Neural cell (in vitro differentiated cells): ENCODE measurements at regions not wholly inside any gene's neighbourhood (a gene's known extent, or its start where the extent isn't known, plus 50 kb on each side); places are given as distances from the start of the nearest gene placed in this dataset.

Experiments used
- H2AFZ ChIP-seq: fragments of 200-600, 300-800 bp; sonication (generic), shearing (Covaris generic); 2 replicates; pipeline ENCODE4 v1.6.0; 2014; ENCODE audit warnings: low read depth, mild to moderate bottlenecking, antibody characterized with exemption, low read length, moderate library complexity
- H3F3A ChIP-seq: fragments of 200-600 bp; shearing (Covaris generic); 2 replicates; pipeline ENCODE4 v1.6.1; 2016; ENCODE audit warnings: mild to moderate bottlenecking, moderate library complexity, mixed read lengths, antibody characterized with exemption, low read length; ENCODE audit not compliant: insufficient read depth, poor library complexity, severe bottlenecking
- H3K27ac ChIP-seq: fragments of 200-600, 300-800 bp; sonication (generic), shearing (Covaris generic); 2 replicates; pipeline ENCODE4 v1.5.1; 2014; ENCODE audit warnings: mild to moderate bottlenecking, low read length, moderate library complexity
- H3K27me3 ChIP-seq: fragments of 300-800, 200-600 bp; sonication (generic), shearing (Covaris generic); 2 replicates; pipeline ENCODE4 v1.6.0; 2014; ENCODE audit warnings: mild to moderate bottlenecking, low read depth, low read length, moderate library complexity; ENCODE audit not compliant: insufficient read depth
- H3K36me3 ChIP-seq: fragments of 300-800, 200-600 bp; sonication (generic), shearing (Covaris generic); 2 replicates; pipeline ENCODE4 v1.5.1; 2014; ENCODE audit warnings: mild to moderate bottlenecking, antibody characterized with exemption, low read length, moderate library complexity; ENCODE audit not compliant: insufficient read depth
- H3K4me2 ChIP-seq: fragments of 300-800, 200-600 bp; sonication (generic), shearing (Covaris generic); 2 replicates; pipeline ENCODE4 v1.6.0; 2014; ENCODE audit warnings: mild to moderate bottlenecking, low read length
- H3K4me3 ChIP-seq: fragments of 300-800, 200-600 bp; sonication (generic), shearing (Covaris generic); 2 replicates; pipeline ENCODE4 v1.5.1; 2014; ENCODE audit warnings: mild to moderate bottlenecking, low read length, moderate library complexity
- H3K79me2 ChIP-seq: fragments of 200-600 bp; shearing (Covaris generic); replicated peaks from 2 replicates; pipeline ENCODE4 v1.6.0; 2014; ENCODE audit warnings: mild to moderate bottlenecking, low read length, moderate library complexity; ENCODE audit not compliant: insufficient read depth
- H3K9ac ChIP-seq: fragments of 300-800, 200-600 bp; sonication (generic), shearing (Covaris generic); 2 replicates; pipeline ENCODE4 v1.6.1; 2016; ENCODE audit warnings: mild to moderate bottlenecking, low read length, mixed read lengths
- H3K9me2 ChIP-seq: fragments of 200-600 bp; shearing (Covaris generic); 2 replicates; pipeline ENCODE4 v1.6.1; 2016; ENCODE audit warnings: mild to moderate bottlenecking, low read length, mixed read lengths; ENCODE audit not compliant: insufficient read depth
- H3K9me3 ChIP-seq: fragments of 200-600, 300-800 bp; sonication (generic), shearing (Covaris generic); 2 replicates; pipeline ENCODE4 v1.6.1; 2016; ENCODE audit warnings: mild to moderate bottlenecking, mixed run types, low read length, moderate library complexity, mixed read lengths
- H4K20me1 ChIP-seq: fragments of 200-600 bp; shearing (Covaris generic); 2 replicates; pipeline ENCODE4 v1.6.1; 2016; ENCODE audit warnings: mild to moderate bottlenecking, mixed run types; ENCODE audit not compliant: insufficient read depth
- CTCF ChIP-seq: fragments of 450-650 bp; IDR thresholded peaks from 2 replicates; pipeline ENCODE4 v1.5.1; 2014; ENCODE audit warnings: antibody characterized with exemption, mild to moderate bottlenecking, moderate library complexity; ENCODE audit not compliant: poor library complexity, severe bottlenecking
- EP300 ChIP-seq: fragments of 450-650 bp; conservative IDR thresholded peaks from 2 replicates; pipeline ENCODE4 v1.6.1; 2014; ENCODE audit warnings: antibody characterized with exemption, mild to moderate bottlenecking, moderate library complexity; ENCODE audit not compliant: poor library complexity, severe bottlenecking
- EZH2 ChIP-seq: fragments of 200-600, 300-800 bp; shearing (Covaris generic), sonication (generic); IDR thresholded peaks from 2 replicates; pipeline ENCODE4 v1.6.1; 2014; ENCODE audit warnings: antibody characterized with exemption, low read length, borderline replicate concordance, mild to moderate bottlenecking; ENCODE audit not compliant: insufficient read depth, poor library complexity, severe bottlenecking
- MXI1 ChIP-seq: fragments of 450-650 bp; conservative IDR thresholded peaks from 2 replicates; pipeline ENCODE4 v1.6.1; 2014; ENCODE audit warnings: antibody characterized with exemption, mild to moderate bottlenecking; ENCODE audit not compliant: poor library complexity, severe bottlenecking
- POLR2AphosphoS5 ChIP-seq: IDR thresholded peaks from 2 replicates; pipeline ENCODE4 v1.6.1; 2012
- RAD21 ChIP-seq: fragments of 450-650 bp; conservative IDR thresholded peaks from 2 replicates; pipeline ENCODE4 v1.6.1; 2014; ENCODE audit warnings: antibody characterized with exemption, mild to moderate bottlenecking, moderate library complexity
- REST ChIP-seq: IDR thresholded peaks from 2 replicates; pipeline ENCODE4 v1.6.1; 2012; ENCODE audit warnings: borderline replicate concordance
- SMC3 ChIP-seq: fragments of 450-650 bp; conservative IDR thresholded peaks from 2 replicates; pipeline ENCODE4 v1.6.1; 2014; ENCODE audit warnings: antibody characterized with exemption, mild to moderate bottlenecking, moderate library complexity; ENCODE audit not compliant: poor library complexity
- TAF1 ChIP-seq: IDR thresholded peaks from 2 replicates; pipeline ENCODE4 v1.6.1; 2012; ENCODE audit warnings: low read depth

GRCh38 chr6:78397499-78397898, 469.9 kb upstream of the IRAK1BP1 start:
- no peaks in the 10 kb centered on the region for H3F3A ChIP-seq
- no peak overlapping the region for H3K9ac ChIP-seq
- H3K79me2 ChIP-seq = no peaks in the 10 kb centered on the region
- H3K4me2 ChIP-seq = no peak overlapping the region
- TF ChIP-seq EP300 (no peak), CTCF (no peak), SMC3 (no peak), POLR2AphosphoS5 (no peak), RAD21 (no peak), EZH2 (no peak), REST (no peak), TAF1 (no peak), MXI1 (no peak)
- H3K9me2 ChIP-seq = no peaks in the 10 kb centered on the region
- no peak overlapping the region for H3K4me3 ChIP-seq
- H3K27ac ChIP-seq = no peak overlapping the region
- no peaks in the 10 kb centered on the region for H3K9me3 ChIP-seq
- no peaks in the 10 kb centered on the region for H3K27me3 ChIP-seq
- H3K36me3 ChIP-seq = no peaks in the 10 kb centered on the region
- H4K20me1 ChIP-seq = no peaks in the 10 kb centered on the region
- H2AFZ ChIP-seq = no peak overlapping the region

- Histone ChIP-seq H3K27me3 (no peaks in the 10 kb centered on the region), H3K4me2 (no peak overlapping the region), H3K9ac (no peak overlapping the region), H3F3A (no peaks in the 10 kb centered on the region), H3K4me3 (no peak overlapping the region), H4K20me1 (no peaks in the 10 kb centered on the region), H2AFZ (no peak overlapping the region), H3K9me3 (no peaks in the 10 kb centered on the region), H3K36me3 (no peaks in the 10 kb centered on the region), H3K9me2 (no peaks in the 10 kb centered on the region), H3K27ac (no peak overlapping the region), H3K79me2 (no peaks in the 10 kb centered on the region)
- TF ChIP-seq POLR2AphosphoS5 (no peak), MXI1 (no peak), SMC3 (no peak), TAF1 (no peak)
Measured at GRCh38 chr6:78398292-78398691, 469.1 kb upstream of the IRAK1BP1 start.

GRCh38 chr6:78400076-78400475, 467.3 kb upstream of the IRAK1BP1 start:
- no peak overlapping the region for H3K4me2 ChIP-seq
- no peaks in the 10 kb centered on the region for H4K20me1 ChIP-seq
- no peaks in the 10 kb centered on the region for H3K9me3 ChIP-seq
- no peak overlapping the region for H3K9ac ChIP-seq
- no peaks in the 10 kb centered on the region for H3K79me2 ChIP-seq
- H3K27ac ChIP-seq = no peak overlapping the region
- H3K9me2 ChIP-seq = no peaks in the 10 kb centered on the region
- no peak for TF ChIP-seq EP300
- TF ChIP-seq EZH2 = no peak
- no peak for TF ChIP-seq MXI1
- no peak for TF ChIP-seq RAD21
- no peak for TF ChIP-seq CTCF
- TF ChIP-seq TAF1 = no peak
- TF ChIP-seq SMC3 = no peak
- TF ChIP-seq REST = no peak
- no peak overlapping the region for H2AFZ ChIP-seq
- H3K4me3 ChIP-seq = no peak overlapping the region
- H3F3A ChIP-seq = no peaks in the 10 kb centered on the region
- H3K36me3 ChIP-seq = no peaks in the 10 kb centered on the region
- no peaks in the 10 kb centered on the region for H3K27me3 ChIP-seq
